Activated CD8-positive, alpha-beta T cell treated with anti-CD3 and anti-CD28 coated beads for 36 hours (primary cell): ENCODE measurements at regions not wholly inside any gene's neighbourhood (a gene's known extent, or its start where the extent isn't known, plus 50 kb on each side); places are given as distances from the start of the nearest gene placed in this dataset.
"Not testable (repeated sequence)": the region's sequence is repeated elsewhere in the genome, so short reads cannot be mapped to it uniquely, and the experiment has no call there.

ENCODE experiments used
- ATAC-seq: fragments of 200-7000 bp; cut with Tn5 transposase; one replicate; pipeline ENCODE4 v1.10.0; 2021; ENCODE audit warnings: mild to moderate bottlenecking, moderate library complexity
- CTCF ChIA-PET: fragments of 350-600 bp; sonication (Branson Sonifier 250); formaldehyde crosslinking; loops from one replicate; lab custom pipeline; 2021; ENCODE audit warnings: antibody characterized with exemption; lab: Charles Lee
- POLR2A ChIA-PET: fragments of 350-600 bp; sonication (Branson Sonifier 250); formaldehyde crosslinking; loops from one replicate; lab custom pipeline; 2021; ENCODE audit warnings: antibody characterized with exemption; lab: Charles Lee
- DNase-seq: peaks from one replicate; pipeline ENCODE4 v3.0.0-alpha.2; 2020
- H3K27ac Mint-ChIP-seq: one replicate; pipeline ENCODE4 v1.8.0; 2021; ENCODE audit warnings: mild to moderate bottlenecking, mixed read lengths
- H3K27me3 Mint-ChIP-seq: one replicate; pipeline ENCODE4 v1.8.0; 2021; ENCODE audit warnings: mixed read lengths
- H3K36me3 Mint-ChIP-seq: one replicate; pipeline ENCODE4 v1.8.0; 2021; ENCODE audit warnings: low read depth, mixed read lengths
- H3K4me1 Mint-ChIP-seq: one replicate; pipeline ENCODE4 v1.8.0; 2021; ENCODE audit warnings: low read depth, mixed read lengths
- H3K4me3 Mint-ChIP-seq: one replicate; pipeline ENCODE4 v1.8.0; 2021; ENCODE audit warnings: mild to moderate bottlenecking, moderate library complexity, mixed read lengths
- H3K9me3 Mint-ChIP-seq: one replicate; pipeline ENCODE4 v1.8.0; 2021; ENCODE audit warnings: mixed read lengths
- CTCF ChIP-seq: fragments of 200-600 bp; IDR thresholded peaks from one replicate; pipeline ENCODE4 v1.8.0; 2022; ENCODE audit warnings: antibody characterized with exemption, mild to moderate bottlenecking
- intact Hi-C: fragments of 100-400 bp; cut with micrococcal nuclease; formaldehyde crosslinking; loops from one replicate; pipeline ENCODE4 v1.10.0; 2022

DNA sequence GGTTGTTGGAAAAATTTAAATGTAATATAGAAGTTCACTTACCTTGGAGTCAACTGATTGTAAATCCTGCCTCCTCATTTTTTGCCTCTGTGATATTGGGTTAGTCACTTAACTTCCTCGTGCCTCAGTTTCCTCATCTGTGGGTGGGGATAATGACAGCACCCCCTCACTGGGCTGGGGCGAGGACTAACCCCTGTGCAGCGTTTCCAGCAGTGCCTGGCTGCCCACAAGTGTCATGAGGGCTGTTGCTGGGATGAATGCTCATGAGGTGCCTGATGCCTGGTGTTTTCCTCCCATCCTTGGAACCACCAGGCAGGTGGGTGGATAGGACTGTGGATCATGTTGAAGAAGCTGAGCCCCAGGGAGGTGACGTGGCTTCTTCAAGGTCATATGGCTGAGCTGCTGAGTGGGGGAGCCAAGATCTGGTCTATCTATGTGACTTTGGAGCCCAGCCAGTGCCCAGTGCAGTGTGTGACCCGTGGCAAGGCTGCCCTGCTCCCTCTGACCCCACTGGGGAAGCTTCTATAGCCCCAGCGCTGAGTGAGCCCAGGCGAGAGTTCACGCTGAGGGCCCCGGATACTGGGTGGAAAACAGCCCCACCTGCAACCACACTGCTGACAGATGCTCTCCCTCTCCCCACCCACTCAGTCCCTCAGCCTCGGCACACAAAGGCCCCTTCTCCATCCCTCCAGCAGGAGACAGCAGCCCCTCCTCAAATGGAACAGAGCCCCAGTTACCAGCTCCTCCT is 446.0 kb downstream of the PTPRU start:
- no peak for TF ChIP-seq CTCF
- ChIA-PET CTCF (no interaction called here), POLR2A (no interaction called here)
- Mint-ChIP-seq H3K4me3 (no peak overlapping the region), H3K27ac (no peak overlapping the region), H3K9me3 (no peaks in the 10 kb centered on the region), H3K4me1 (no peaks in the 10 kb centered on the region), H3K27me3 (peaks cover 2% of the 10 kb centered on the region), H3K36me3 (no peaks in the 10 kb centered on the region)
- DNase-seq (no peak), ATAC-seq (no peak)
- intact Hi-C loops, result no loop called here

DNA sequence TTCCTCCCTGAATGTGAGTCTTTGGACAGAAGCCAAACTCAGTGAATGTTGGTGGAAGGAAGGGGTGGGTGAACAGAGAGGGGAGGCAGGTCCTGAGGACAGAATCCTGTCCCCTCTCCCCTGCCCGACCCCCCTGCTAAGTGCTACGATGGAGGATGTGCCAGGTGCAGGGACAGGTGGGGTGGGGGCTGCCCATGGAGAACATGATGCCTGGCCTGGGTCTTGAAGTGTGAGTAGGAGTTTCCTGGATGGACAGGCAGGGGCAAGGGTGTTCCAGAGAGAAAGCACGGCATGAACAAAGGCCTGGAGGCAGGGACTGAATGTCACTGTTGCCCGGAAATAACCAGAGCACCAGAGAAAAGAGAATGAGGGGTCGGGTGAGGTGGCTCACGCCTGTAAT is 445.1 kb downstream of the PTPRU start:
- ATAC-seq, H3K9me3 Mint-ChIP-seq, intact Hi-C loops, DNase-seq, H3K27ac Mint-ChIP-seq, H3K4me1 Mint-ChIP-seq, POLR2A ChIA-PET, CTCF ChIA-PET, H3K27me3 Mint-ChIP-seq, H3K4me3 Mint-ChIP-seq, H3K36me3 Mint-ChIP-seq: not testable (repeated sequence)

GRCh38 chr1:29679828-29680558 is 443.7 kb downstream of the PTPRU start:
- intact Hi-C loops, result no loop called here
- ATAC-seq (no peak), DNase-seq (no peak)
- H3K4me3 Mint-ChIP-seq, result no peak overlapping the region
- no peaks in the 10 kb centered on the region for H3K9me3 Mint-ChIP-seq
- TF ChIP-seq CTCF, result no peak
- no peak overlapping the region for H3K27ac Mint-ChIP-seq
- no peaks in the 10 kb centered on the region for H3K4me1 Mint-ChIP-seq
- ChIA-PET POLR2A (no interaction called here), CTCF (no interaction called here)
- no peaks in the 10 kb centered on the region for H3K36me3 Mint-ChIP-seq
- H3K27me3 Mint-ChIP-seq, result no peaks in the 10 kb centered on the region

GRCh38 chr1:29679316-29679715 is 443.0 kb downstream of the PTPRU start:
- intact Hi-C loops, result no loop called here
- Mint-ChIP-seq H3K4me3 (no peak overlapping the region), H3K4me1 (no peaks in the 10 kb centered on the region), H3K27me3 (no peaks in the 10 kb centered on the region), H3K9me3 (no peaks in the 10 kb centered on the region), H3K27ac (no peak overlapping the region), H3K36me3 (no peaks in the 10 kb centered on the region)
- ATAC-seq (no peak), DNase-seq (no peak)
- ChIA-PET POLR2A (no interaction called here), CTCF (no interaction called here)
- TF ChIP-seq CTCF, result no peak

- Mint-ChIP-seq H3K27ac (no peak overlapping the region), H3K27me3 (no peaks in the 10 kb centered on the region), H3K9me3 (no peaks in the 10 kb centered on the region), H3K4me3 (no peak overlapping the region), H3K36me3 (no peaks in the 10 kb centered on the region), H3K4me1 (no peaks in the 10 kb centered on the region)
- ChIA-PET POLR2A (no interaction called here), CTCF (no interaction called here)
- intact Hi-C loops, result no loop called here
- ATAC-seq, result no peak
- no peak for TF ChIP-seq CTCF
- no peak for DNase-seq
Observed at GRCh38 chr1:29677028-29678024, 441.0 kb downstream of the PTPRU start.
